ENCODE measurements at regions not wholly inside any gene's neighbourhood (a gene's known extent, or its start where the extent isn't known, plus 50 kb on each side); places are given as distances from the start of the nearest gene placed in this dataset.
"Not testable (repeated sequence)": the region's sequence is repeated elsewhere in the genome, so short reads cannot be mapped to it uniquely, and the experiment has no call there.

- in situ Hi-C loops (cut with MboI; ENCODE audit: low sequenced_read_pairs), result no loop called here
Observed at GRCh38 chr9:31702957-31703356, 681.5 kb upstream of the ACO1 start.

DNA sequence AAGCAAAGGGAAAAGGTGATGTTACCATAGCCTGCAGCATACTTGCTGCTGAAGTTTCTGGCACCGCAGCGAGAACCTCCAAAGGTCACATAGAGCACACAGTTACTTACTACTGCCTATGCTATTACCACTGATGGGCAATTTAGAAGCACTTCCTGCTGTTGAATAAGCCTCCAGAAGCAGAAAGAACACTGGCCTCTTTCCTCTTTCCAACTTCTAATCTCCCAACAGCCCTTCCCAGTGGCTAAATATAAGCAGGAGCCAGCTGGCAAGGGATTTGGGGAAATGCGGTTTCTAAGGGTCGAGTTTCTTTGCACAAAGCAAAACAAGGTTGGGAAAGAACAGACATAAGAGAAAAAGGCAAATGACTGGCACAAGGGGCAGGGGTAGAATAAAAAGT lies 669.2 kb upstream of the ACO1 start:
- in situ Hi-C loops (cut with MboI; ENCODE audit: low sequenced_read_pairs), result no loop called here

DNA sequence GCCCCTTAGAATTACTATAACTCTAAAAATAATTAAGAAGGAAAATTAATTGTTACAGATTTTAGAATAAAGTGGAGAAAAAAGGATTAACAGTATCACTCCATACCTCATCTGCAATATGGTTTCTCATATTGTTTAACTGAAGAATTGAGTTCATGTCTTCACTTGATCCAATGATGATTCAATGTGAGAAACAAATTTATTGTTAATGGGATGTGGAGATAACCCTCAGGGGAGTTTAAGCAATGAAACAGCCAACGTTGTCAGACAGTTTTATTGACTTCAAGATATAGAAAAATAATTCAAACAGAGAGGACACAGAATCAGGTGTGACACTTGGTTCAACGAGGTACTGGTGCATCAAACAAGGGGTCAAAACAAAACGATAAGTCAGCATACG lies 665.2 kb upstream of the ACO1 start:
- in situ Hi-C loops (cut with MboI; ENCODE audit: low sequenced_read_pairs), result no loop called here

GRCh38 chr9:31730398-31730797 lies 654.0 kb upstream of the ACO1 start:
- in situ Hi-C loops (cut with MboI; ENCODE audit: low sequenced_read_pairs), result no loop called here

GRCh38 chr9:31733166-31733565 lies 651.3 kb upstream of the ACO1 start:
- in situ Hi-C loops (cut with MboI; ENCODE audit: low sequenced_read_pairs), result no loop called here

DNA sequence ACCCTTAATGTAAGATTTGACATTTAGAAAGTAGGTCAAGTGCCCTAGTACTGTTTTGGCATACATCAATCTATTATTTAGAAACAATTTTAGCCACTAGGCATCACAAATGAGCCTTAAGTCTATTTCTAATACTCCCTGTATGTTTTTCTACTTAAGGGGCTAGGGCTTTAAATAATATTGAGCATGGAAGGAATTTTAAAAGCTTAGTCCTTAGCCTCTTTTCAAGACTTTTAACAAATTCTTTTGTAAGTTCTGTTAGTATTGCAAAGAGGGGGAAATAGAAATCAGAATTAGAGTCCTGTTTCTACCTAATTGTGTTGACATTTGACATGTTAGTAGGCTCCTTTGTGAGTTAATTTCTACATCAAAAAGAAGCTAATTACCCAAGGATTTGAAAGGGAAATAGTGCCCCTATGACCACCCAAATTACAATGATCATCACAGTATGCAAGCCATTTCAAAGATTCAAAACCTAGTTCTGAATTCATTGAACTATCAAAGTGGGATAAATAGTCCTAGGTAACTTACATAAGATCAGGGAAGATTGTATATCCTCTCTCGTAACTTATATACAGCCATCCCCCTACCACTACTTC lies 647.8 kb upstream of the ACO1 start:
- in situ Hi-C loops (cut with MboI; ENCODE audit: low sequenced_read_pairs), result no loop called here

GRCh38 chr9:31740705-31741104 lies 643.7 kb upstream of the ACO1 start:
- in situ Hi-C loops (cut with MboI; ENCODE audit: low sequenced_read_pairs), result no loop called here

GRCh38 chr9:31744589-31744988 lies 639.9 kb upstream of the ACO1 start:
- in situ Hi-C loops (cut with MboI; ENCODE audit: low sequenced_read_pairs), result no loop called here

- in situ Hi-C loops (cut with MboI; ENCODE audit: low sequenced_read_pairs), result no loop called here
Observed at GRCh38 chr9:31745468-31745867, 639.0 kb upstream of the ACO1 start.

- in situ Hi-C loops (cut with MboI; ENCODE audit: low sequenced_read_pairs), result no loop called here
Observed at GRCh38 chr9:31745886-31746285, 638.6 kb upstream of the ACO1 start.

DNA sequence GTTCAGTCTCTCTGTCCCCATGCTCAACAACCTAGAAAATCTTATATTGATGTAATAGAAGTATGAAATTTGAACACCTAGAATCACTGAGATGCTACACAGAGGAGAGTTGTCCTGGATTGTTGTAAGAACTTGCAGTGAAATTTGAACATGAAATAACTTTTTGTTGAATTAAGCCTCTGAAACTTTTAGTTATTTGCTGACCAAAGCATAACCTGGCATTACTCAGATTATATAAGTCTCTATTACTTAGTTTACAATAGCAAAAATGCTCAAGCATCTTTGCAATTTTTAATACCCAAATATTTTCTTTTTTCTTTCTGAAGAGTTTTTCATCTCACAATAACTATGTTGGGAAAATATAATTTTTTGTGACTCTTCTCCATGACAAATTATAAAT lies 630.7 kb upstream of the ACO1 start:
- in situ Hi-C loops (cut with MboI; ENCODE audit: low sequenced_read_pairs), result no loop called here

DNA sequence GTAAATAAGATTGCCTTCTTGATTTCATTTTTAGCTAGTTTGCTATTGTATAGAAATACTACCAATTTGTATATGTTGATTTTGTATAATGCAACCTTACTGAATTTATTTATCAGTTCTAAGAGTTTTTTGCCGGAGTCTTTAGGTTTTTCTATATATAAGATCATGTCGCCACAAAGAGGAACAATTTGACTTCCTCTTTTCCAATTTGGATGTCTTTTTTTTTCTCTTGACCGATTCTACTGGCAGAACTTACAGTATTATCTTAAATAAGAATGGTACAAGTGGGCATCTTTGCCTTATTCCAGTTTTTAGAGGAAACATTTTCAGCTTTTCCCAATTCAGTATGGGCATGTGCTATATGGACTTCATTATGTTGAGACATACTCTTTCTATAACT lies 624.7 kb upstream of the ACO1 start:
- in situ Hi-C loops (cut with MboI; ENCODE audit: low sequenced_read_pairs), result no loop called here

DNA sequence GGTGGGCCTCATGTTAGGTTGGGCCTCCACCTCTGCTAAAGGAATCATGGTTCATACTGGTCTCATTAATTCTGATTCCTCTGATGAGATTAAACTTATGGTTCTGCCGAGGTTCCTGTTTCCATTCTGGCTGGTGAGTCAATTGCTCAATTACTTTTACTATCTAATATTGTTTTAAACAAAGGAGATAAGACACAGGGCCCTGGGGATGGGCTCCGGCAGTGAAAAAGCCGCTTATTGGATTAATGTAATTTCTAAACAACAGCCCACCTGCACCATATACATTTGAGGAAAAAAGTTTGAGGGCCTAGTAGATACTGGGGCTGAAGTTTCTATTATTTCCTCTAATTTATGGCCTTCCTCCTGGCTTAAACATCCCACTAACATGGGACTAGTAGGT lies 610.4 kb upstream of the ACO1 start:
- in situ Hi-C loops (cut with MboI; ENCODE audit: low sequenced_read_pairs), result not testable (repeated sequence)

- in situ Hi-C loops (cut with MboI; ENCODE audit: low sequenced_read_pairs), result no loop called here
Observed at GRCh38 chr9:31774571-31774970, 609.9 kb upstream of the ACO1 start.

- in situ Hi-C loops (cut with MboI; ENCODE audit: low sequenced_read_pairs), result no loop called here
Observed at GRCh38 chr9:31776471-31776870, 608.0 kb upstream of the ACO1 start.

GRCh38 chr9:31783491-31783890 lies 601.0 kb upstream of the ACO1 start:
- in situ Hi-C loops (cut with MboI; ENCODE audit: low sequenced_read_pairs), result no loop called here

- in situ Hi-C loops (cut with MboI; ENCODE audit: low sequenced_read_pairs), result no loop called here
Observed at GRCh38 chr9:31790720-31791119, 593.7 kb upstream of the ACO1 start.

DNA sequence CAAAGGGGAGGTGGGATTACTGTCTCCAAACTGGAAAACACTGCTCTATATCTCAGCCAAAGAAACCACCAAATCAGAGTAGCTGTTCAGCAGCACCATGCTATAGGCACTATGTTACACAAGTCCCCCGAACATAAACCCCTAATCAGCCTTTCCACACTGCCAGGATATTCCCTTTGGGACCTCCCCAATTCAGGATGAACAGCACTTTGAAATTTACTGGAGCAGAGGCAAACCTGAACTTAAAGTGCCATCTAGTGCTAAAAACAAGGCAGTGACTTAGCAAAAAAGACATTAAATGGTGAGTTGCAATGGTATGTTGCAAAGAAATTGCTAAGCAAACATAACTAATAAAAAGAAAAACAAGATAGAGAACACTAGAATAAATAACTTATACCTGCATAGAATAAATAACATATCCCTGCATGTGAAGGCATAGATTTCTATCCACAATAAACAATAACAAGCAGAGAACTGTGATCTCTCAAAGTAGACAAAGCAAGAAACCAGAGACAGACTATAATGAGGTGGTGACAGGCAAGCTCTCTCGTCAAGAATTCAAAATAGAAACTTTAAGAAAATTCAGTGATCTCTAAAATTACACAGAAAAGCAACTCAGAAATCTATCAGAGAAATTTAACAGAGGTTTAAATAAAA lies 584.4 kb upstream of the ACO1 start:
- in situ Hi-C loops (cut with MboI; ENCODE audit: low sequenced_read_pairs), result no loop called here

DNA sequence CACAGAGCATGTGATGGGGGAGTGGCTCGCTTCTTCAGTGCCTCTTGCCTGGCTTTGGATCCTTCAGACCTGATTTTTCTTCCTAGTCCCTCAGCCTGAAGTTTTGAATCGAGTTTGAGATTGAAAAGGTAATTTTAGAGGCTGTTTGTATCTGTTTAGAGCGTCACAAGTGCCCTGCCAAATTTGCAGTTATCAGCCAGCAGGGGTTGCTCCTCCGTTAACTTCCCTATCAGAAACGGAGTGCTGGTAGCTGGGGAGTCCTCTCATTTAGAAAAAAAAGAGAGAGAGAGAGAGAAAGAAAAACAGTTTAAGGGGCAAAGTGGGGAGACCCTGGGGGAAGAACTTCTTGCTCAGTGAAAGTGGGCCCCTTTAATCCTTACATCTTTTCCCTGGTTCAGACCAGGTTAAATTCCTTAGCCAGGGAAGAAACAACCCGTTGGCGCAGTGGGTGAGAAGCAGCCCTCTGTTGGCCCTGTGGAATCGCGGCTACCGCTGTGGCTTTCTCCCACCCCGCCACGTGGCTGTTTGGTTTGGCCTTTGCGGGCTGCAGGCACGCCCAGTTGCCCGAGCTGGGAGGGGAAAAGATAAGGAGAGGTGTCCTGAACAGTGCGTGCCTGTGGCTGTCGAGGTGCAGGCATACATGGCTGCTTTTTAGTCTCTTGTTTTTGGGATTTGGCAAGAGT lies 576.7 kb upstream of the ACO1 start:
- in situ Hi-C loops (cut with MboI; ENCODE audit: low sequenced_read_pairs), result no loop called here

DNA sequence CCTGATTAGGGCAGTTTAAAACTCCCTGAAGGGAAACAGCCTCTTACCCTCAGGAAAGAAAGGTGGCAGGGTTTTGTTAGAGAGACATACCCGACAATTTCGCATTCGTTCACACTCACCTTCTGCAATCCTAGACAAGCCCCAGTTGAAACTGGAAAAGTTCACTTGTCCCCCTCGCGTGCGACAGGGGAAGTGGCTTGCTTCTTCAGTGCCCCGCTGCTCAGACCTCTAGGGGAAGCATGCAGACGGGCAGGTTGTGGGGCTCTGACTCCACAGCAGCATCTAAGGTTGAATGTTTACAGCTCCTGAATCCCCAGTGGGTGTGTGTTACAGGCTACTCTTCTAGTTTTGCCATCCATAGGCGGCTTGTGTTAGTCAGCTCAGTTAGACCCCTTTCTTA lies 575.7 kb upstream of the ACO1 start:
- in situ Hi-C loops (cut with MboI; ENCODE audit: low sequenced_read_pairs), result no loop called here

DNA sequence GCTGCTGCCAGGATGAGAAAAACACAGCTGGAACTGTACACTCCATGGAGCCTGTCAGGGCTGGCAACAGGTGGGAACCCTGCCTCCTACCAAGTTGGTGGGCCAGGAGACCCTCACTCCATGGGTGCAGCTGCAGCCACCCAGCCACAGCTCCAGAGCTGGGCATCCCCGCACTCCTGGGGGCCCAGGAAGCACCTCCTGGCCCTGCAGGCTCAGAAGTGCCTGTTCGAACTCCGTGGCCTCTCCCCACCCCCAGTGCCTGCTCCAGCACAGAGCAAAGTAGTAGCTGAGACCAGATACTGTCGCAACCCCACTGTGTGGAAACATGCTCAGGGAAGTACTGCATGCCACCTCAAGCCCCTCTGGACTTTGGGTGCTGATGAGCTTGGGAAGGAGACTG lies 564.0 kb upstream of the ACO1 start:
- in situ Hi-C loops (cut with MboI; ENCODE audit: low sequenced_read_pairs), result no loop called here

- in situ Hi-C loops (cut with MboI; ENCODE audit: low sequenced_read_pairs), result no loop called here
Observed at GRCh38 chr9:31821583-31821982, 562.9 kb upstream of the ACO1 start.

DNA sequence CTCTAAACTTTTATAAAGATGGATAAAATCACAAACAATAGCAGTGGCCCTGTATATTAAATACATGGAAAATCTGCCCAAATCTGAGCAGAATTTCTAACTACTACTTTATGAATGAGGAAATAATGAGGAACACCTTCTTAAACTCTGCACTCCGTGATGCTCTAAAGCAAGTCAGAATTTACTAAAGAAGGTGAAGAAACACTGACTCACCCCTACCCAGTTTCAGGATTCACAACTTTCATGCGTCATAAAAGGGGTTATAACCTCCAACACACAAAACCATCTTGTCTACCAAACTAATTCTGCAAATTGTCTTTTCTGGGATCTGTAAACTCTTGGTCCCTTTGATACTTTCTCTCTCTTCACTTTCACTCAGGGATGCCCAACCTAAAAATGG lies 561.1 kb upstream of the ACO1 start:
- in situ Hi-C loops (cut with MboI; ENCODE audit: low sequenced_read_pairs), result no loop called here

All from HL-60/S4 (cell line).